ENCODE measurements at regions not wholly inside any gene's neighbourhood (a gene's known extent, or its start where the extent isn't known, plus 50 kb on each side); places are given as distances from the start of the nearest gene placed in this dataset.

GRCh38 chr4:131427000-131427399 lies 1722.1 kb upstream of the PCDH10 start:
- ATAC-seq: no peak
- Histone ChIP-seq H3K27ac (no peak overlapping the region), H3K36me3 (no peaks in the 10 kb centered on the region), H3K4me1 (no peaks in the 10 kb centered on the region), H3K9me3 (no peaks in the 10 kb centered on the region), H3K27me3 (no peaks in the 10 kb centered on the region), H3K4me3 (no peak overlapping the region)
- TF ChIP-seq CTCF (IDR thresholded peaks at IDR 0.05): no peak
- no peak for TF ChIP-seq POLR2AphosphoS5 (IDR thresholded peaks at IDR 0.05)
- TF ChIP-seq POLR2A (IDR thresholded peaks at IDR 0.05): no peak
- no peak for TF ChIP-seq EP300 (IDR thresholded peaks at IDR 0.05)
- WGBS, 2 donors (ENCODE audit: low coverage in 1 of 2): 73 to 75% methylated on average over 2 of the region's 2 CpGs

GRCh38 chr4:131430302-131430701 lies 1718.8 kb upstream of the PCDH10 start:
- H3K4me3 ChIP-seq: no peak overlapping the region
- ATAC-seq: no peak
- H3K27me3 ChIP-seq: no peaks in the 10 kb centered on the region
- H3K27ac ChIP-seq: no peak overlapping the region
- H3K9me3 ChIP-seq: no peaks in the 10 kb centered on the region
- no peaks in the 10 kb centered on the region for H3K4me1 ChIP-seq
- no peak for TF ChIP-seq POLR2AphosphoS5 (IDR thresholded peaks at IDR 0.05)
- TF ChIP-seq EP300 (IDR thresholded peaks at IDR 0.05): no peak
- no peak for TF ChIP-seq POLR2A (IDR thresholded peaks at IDR 0.05)
- TF ChIP-seq CTCF (IDR thresholded peaks at IDR 0.05): no peak
- no peaks in the 10 kb centered on the region for H3K36me3 ChIP-seq
- 62 to 73% methylated on average over 3 of the region's 3 CpGs for whole genome bisulfite sequencing, 2 donors (ENCODE audit: low coverage in 1 of 2)

GRCh38 chr4:131441004-131441688 lies 1707.9 kb upstream of the PCDH10 start:
- TF ChIP-seq CTCF (IDR thresholded peaks at IDR 0.05) (no peak), POLR2AphosphoS5 (IDR thresholded peaks at IDR 0.05) (no peak), EP300 (IDR thresholded peaks at IDR 0.05) (no peak), POLR2A (IDR thresholded peaks at IDR 0.05) (no peak)
- WGBS, 2 donors (ENCODE audit: low coverage in 1 of 2): 91% methylated on average over 1 of the region's 7 CpGs; no CpG with 5 or more reads in 1 of the 2 donors

GRCh38 chr4:131447883-131448282 lies 1701.2 kb upstream of the PCDH10 start:
- H3K4me1 ChIP-seq: no peaks in the 10 kb centered on the region
- no peaks in the 10 kb centered on the region for H3K36me3 ChIP-seq
- no peak for ATAC-seq
- TF ChIP-seq EP300 (IDR thresholded peaks at IDR 0.05) (no peak), POLR2A (IDR thresholded peaks at IDR 0.05) (no peak), POLR2AphosphoS5 (IDR thresholded peaks at IDR 0.05) (no peak), CTCF (IDR thresholded peaks at IDR 0.05) (no peak)
- no peaks in the 10 kb centered on the region for H3K9me3 ChIP-seq
- H3K4me3 ChIP-seq: no peak overlapping the region
- H3K27me3 ChIP-seq: no peaks in the 10 kb centered on the region
- WGBS, 2 donors (ENCODE audit: low coverage in 1 of 2): 67 to 83% methylated on average over 6 of the region's 6 CpGs
- H3K27ac ChIP-seq: no peak overlapping the region

More at GRCh38 chr4:131441004-131441688, 1707.9 kb upstream of the PCDH10 start:
- Histone ChIP-seq H3K27me3 (no peaks in the 10 kb centered on the region), H3K27ac (no peak overlapping the region), H3K4me3 (no peak overlapping the region), H3K9me3 (peaks cover 0 to 16% (median 0%) of the 10 kb centered on the region in 3 donors), H3K4me1 (no peaks in the 10 kb centered on the region), H3K36me3 (no peaks in the 10 kb centered on the region)
- ATAC-seq: no peak

- Histone ChIP-seq H3K27ac (no peak overlapping the region), H3K4me3 (no peak overlapping the region), H3K4me1 (no peaks in the 10 kb centered on the region), H3K36me3 (no peaks in the 10 kb centered on the region), H3K27me3 (no peaks in the 10 kb centered on the region), H3K9me3 (peaks cover 0 to 8% (median 0%) of the 10 kb centered on the region in 3 donors)
- ATAC-seq: no peak
- TF ChIP-seq POLR2AphosphoS5 (IDR thresholded peaks at IDR 0.05): no peak
- no peak for TF ChIP-seq CTCF (IDR thresholded peaks at IDR 0.05)
- no peak for TF ChIP-seq POLR2A (IDR thresholded peaks at IDR 0.05)
- no peak for TF ChIP-seq EP300 (IDR thresholded peaks at IDR 0.05)
- 82 to 100% methylated on average over 1 of the region's 1 CpG for WGBS, 2 donors (ENCODE audit: low coverage in 1 of 2)
Observed at GRCh38 chr4:131450572-131451209, 1698.4 kb upstream of the PCDH10 start.

All from gastroesophageal sphincter (tissue), 4 donors.